A549 (cell line): ENCODE measurements at regions not wholly inside any gene's neighbourhood (a gene's known extent, or its start where the extent isn't known, plus 50 kb on each side); places are given as distances from the start of the nearest gene placed in this dataset.
"Not testable (repeated sequence)": the region's sequence is repeated elsewhere in the genome, so short reads cannot be mapped to it uniquely, and the experiment has no call there.

ENCODE experiments used
- CTCF ChIP-seq: fragments of >200 bp; sonication (Bioruptor Twin); formaldehyde crosslinking; IDR thresholded peaks from 3 replicates; pipeline ENCODE4 v1.5.1; 2016
- EP300 ChIP-seq, 2 experiments: fragments of >200 bp; sonication (Bioruptor Twin); formaldehyde crosslinking; IDR thresholded peaks; 2 replicates in 1 of 2; 3 replicates in 1 of 2; pipeline ENCODE4 v1.6.1; 2016 to 2017
- FOSL2 ChIP-seq, 2 experiments: fragments of 450-650 bp in 1 of 2; fragments of >200 bp in 1 of 2; sonication (Bioruptor Twin) in 1 of 2; formaldehyde crosslinking; IDR thresholded peaks; 2 replicates each; pipeline versions ENCODE4 v1.5.0 to v1.6.1; 2016 to 2020; ENCODE audit warnings: mild to moderate bottlenecking in 1 of 2, moderate library complexity in 1 of 2
- MYC ChIP-seq: IDR thresholded peaks from 2 replicates; pipeline ENCODE4 v1.6.1; 2012; ENCODE audit warnings: mild to moderate bottlenecking, inconsistent platforms, low read length, improper control_type of control experiment, borderline replicate concordance
- POLR2A ChIP-seq: IDR thresholded peaks from 2 replicates; pipeline ENCODE4 v1.6.1; 2012; ENCODE audit warnings: mild to moderate bottlenecking, low read length
- POLR2AphosphoS2 ChIP-seq: conservative IDR thresholded peaks from 2 replicates; pipeline ENCODE4 v1.6.1; 2012; ENCODE audit warnings: low read length, improper control_type of control experiment, inconsistent platforms
- TF ChIP-seq, protein P1 (sequence below): fragments of 450-650 bp; IDR thresholded peaks from 2 replicates; pipeline ENCODE4 v1.6.1; 2014; ENCODE audit warnings: antibody characterized with exemption

- TF ChIP-seq POLR2A; EP300 (IDR thresholded peaks at IDR 0.05); CTCF; FOSL2 (IDR thresholded peaks at IDR 0.05); FOSL2 (CRISPR knock-in tag; IDR thresholded peaks at IDR 0.05); MYC; POLR2AphosphoS2: not testable (repeated sequence)
- TF ChIP-seq, protein P1, sequence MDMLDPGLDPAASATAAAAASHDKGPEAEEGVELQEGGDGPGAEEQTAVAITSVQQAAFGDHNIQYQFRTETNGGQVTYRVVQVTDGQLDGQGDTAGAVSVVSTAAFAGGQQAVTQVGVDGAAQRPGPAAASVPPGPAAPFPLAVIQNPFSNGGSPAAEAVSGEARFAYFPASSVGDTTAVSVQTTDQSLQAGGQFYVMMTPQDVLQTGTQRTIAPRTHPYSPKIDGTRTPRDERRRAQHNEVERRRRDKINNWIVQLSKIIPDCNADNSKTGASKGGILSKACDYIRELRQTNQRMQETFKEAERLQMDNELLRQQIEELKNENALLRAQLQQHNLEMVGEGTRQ, result not testable (repeated sequence)
These were observed 445.7 kb downstream of the CCT8L2 start for GRCh38 chr22:16146916-16147315.
